Natural killer cell (primary cell): ENCODE measurements at regions not wholly inside any gene's neighbourhood (a gene's known extent, or its start where the extent isn't known, plus 50 kb on each side); places are given as distances from the start of the nearest gene placed in this dataset.

Experiments
- ATAC-seq, 3 donors: fragments of 150-1000 bp in 2 of 3; fragments of 200-7000 bp in 1 of 3; cut with Tn5 transposase; 1 replicate in 1 of 3; 2 replicates in 2 of 3; pipeline ENCODE4 v1.10.0; 2021; ENCODE audit warnings: mild to moderate bottlenecking in 2 of 3, moderate library complexity in 2 of 3
- DNase-seq, 2 donors: peaks; one replicate each; pipeline versions ENCODE4 v3.0.0 to v3.0.0-alpha.2; 2013 to 2021; ENCODE audit warnings: mixed read lengths in 1 of 2
- H3K27ac ChIP-seq: one replicate; pipeline ENCODE4 v1.5.1; 2013; ENCODE audit warnings: mild to moderate bottlenecking, low read length
- H3K27me3 ChIP-seq: one replicate; pipeline ENCODE4 v1.6.1; 2013; ENCODE audit warnings: low read length; ENCODE audit not compliant: control insufficient read depth, insufficient read depth
- H3K36me3 ChIP-seq: one replicate; pipeline ENCODE4 v1.6.1; 2013; ENCODE audit warnings: low read length; ENCODE audit not compliant: control insufficient read depth, insufficient read depth
- H3K4me1 ChIP-seq: one replicate; pipeline ENCODE4 v1.6.1; 2013; ENCODE audit warnings: low read length; ENCODE audit not compliant: control insufficient read depth, insufficient read depth
- H3K4me3 ChIP-seq: one replicate; pipeline ENCODE4 v1.5.1; 2013; ENCODE audit warnings: low read length
- H3K9me3 ChIP-seq: one replicate; pipeline ENCODE4 v1.6.1; 2013; ENCODE audit warnings: low read length; ENCODE audit not compliant: control insufficient read depth, insufficient read depth
- H3K27ac Mint-ChIP-seq, 2 donors: one replicate each; pipeline ENCODE4 v1.8.0; 2022; ENCODE audit warnings: mild to moderate bottlenecking in 2 of 2, mixed read lengths in 2 of 2, moderate library complexity in 1 of 2
- H3K27me3 Mint-ChIP-seq, 2 donors: one replicate each; pipeline ENCODE4 v1.8.0; 2022; ENCODE audit warnings: low read depth in 2 of 2, mixed read lengths in 2 of 2
- H3K36me3 Mint-ChIP-seq: one replicate; pipeline ENCODE4 v1.8.0; 2022; ENCODE audit warnings: mixed read lengths
- H3K4me1 Mint-ChIP-seq, 2 donors: one replicate each; pipeline ENCODE4 v1.8.0; 2022; ENCODE audit warnings: mixed read lengths in 2 of 2
- H3K4me3 Mint-ChIP-seq: one replicate; pipeline ENCODE4 v1.8.0; 2022; ENCODE audit warnings: mild to moderate bottlenecking, moderate library complexity, mixed read lengths
- H3K9me3 Mint-ChIP-seq, 2 donors: one replicate each; pipeline ENCODE4 v1.8.0; 2022; ENCODE audit warnings: mixed read lengths in 2 of 2
- CTCF ChIP-seq: fragments of 200-600 bp; IDR thresholded peaks from one replicate; pipeline ENCODE4 v1.8.0; 2022; ENCODE audit warnings: antibody characterized with exemption
- WGBS: methylation state at CpG from one replicate; pipeline ENCODE4 v1.1.7; 2013; ENCODE audit warnings: missing lambda C conversion rate; ENCODE audit not compliant: insufficient coverage; 5-methylcytosine and 5-hydroxymethylcytosine counted together
- intact Hi-C: fragments of 100-400 bp; cut with micrococcal nuclease; formaldehyde crosslinking; loops from one replicate; pipeline ENCODE4 v1.14.2; 2022

- H3K4me3 Mint-ChIP-seq: no peak overlapping the region
- H3K4me1 ChIP-seq: no peaks in the 10 kb centered on the region
- H3K27ac Mint-ChIP-seq: no peak overlapping the region
- DNase-seq (no peak), ATAC-seq (no peak)
- peaks cover 11% of the 10 kb centered on the region for H3K9me3 ChIP-seq
- TF ChIP-seq CTCF: no peak
- no peaks in the 10 kb centered on the region for H3K27me3 ChIP-seq
- peaks cover 10% of the 10 kb centered on the region for H3K36me3 Mint-ChIP-seq
- H3K4me3 ChIP-seq: no peak overlapping the region
- no peaks in the 10 kb centered on the region for H3K36me3 ChIP-seq
- H3K4me1 Mint-ChIP-seq: no peaks in the 10 kb centered on the region
- 94% methylated on average over 1 of the region's 1 CpG for WGBS
- no peaks in the 10 kb centered on the region for H3K27me3 Mint-ChIP-seq
- H3K27ac ChIP-seq: no peak overlapping the region
- H3K9me3 Mint-ChIP-seq: peaks cover 0 to 4% of the 10 kb centered on the region in 2 donors
- intact Hi-C loops: no loop called here
Observed at GRCh38 chr1:177891809-177892208, 78.0 kb downstream of the SEC16B start.

GRCh38 chr1:177890479-177890878 lies 79.4 kb downstream of the SEC16B start:
- H3K36me3 ChIP-seq: no peaks in the 10 kb centered on the region
- WGBS: 100% methylated on average over 1 of the region's 1 CpG
- peaks cover 11% of the 10 kb centered on the region for H3K9me3 ChIP-seq
- H3K4me3 ChIP-seq: no peak overlapping the region
- no peaks in the 10 kb centered on the region for H3K27me3 Mint-ChIP-seq
- TF ChIP-seq CTCF: no peak
- no peaks in the 10 kb centered on the region for H3K27me3 ChIP-seq
- H3K27ac ChIP-seq: no peak overlapping the region
- H3K4me1 Mint-ChIP-seq: no peaks in the 10 kb centered on the region
- ATAC-seq (no peak), DNase-seq (no peak)
- H3K36me3 Mint-ChIP-seq: peaks cover 10% of the 10 kb centered on the region
- H3K4me3 Mint-ChIP-seq: no peak overlapping the region
- no peak overlapping the region for H3K27ac Mint-ChIP-seq
- intact Hi-C loops: no loop called here
- no peaks in the 10 kb centered on the region for H3K4me1 ChIP-seq
- peaks cover 4 to 5% of the 10 kb centered on the region in 2 donors for H3K9me3 Mint-ChIP-seq

DNA sequence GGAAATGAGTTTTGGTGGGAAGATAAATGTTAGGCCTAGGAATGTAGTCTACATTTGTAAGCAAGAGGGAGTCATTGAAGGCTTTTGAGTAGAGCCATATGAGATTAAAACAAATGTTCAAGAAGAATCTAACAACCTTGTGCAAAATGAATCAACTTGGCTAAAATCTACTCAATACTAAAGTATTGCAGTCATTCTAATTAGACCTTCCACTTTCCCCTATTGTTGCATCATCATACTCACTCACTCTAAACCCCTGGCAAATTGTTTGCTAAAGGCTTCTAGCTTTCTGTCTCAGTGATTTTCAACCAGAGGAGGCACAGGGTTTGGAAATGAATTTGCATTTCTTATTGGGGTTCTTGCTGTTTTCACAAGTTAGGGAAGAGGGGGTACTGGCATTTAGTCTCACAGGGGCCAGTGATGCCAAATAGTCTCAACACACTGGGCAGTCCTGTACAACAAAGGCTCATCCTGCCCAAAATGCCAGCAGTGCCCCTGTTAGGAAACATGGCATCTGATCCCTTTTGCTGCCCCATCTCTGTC lies 85.3 kb downstream of the SEC16B start:
- H3K27me3 Mint-ChIP-seq: no peaks in the 10 kb centered on the region
- H3K36me3 ChIP-seq: no peaks in the 10 kb centered on the region
- no peak for DNase-seq
- peaks cover 6 to 15% of the 10 kb centered on the region in 2 donors for H3K9me3 Mint-ChIP-seq
- no peak overlapping the region for H3K4me3 Mint-ChIP-seq
- no peaks in the 10 kb centered on the region for H3K36me3 Mint-ChIP-seq
- H3K9me3 ChIP-seq: peaks cover 2% of the 10 kb centered on the region
- H3K27ac Mint-ChIP-seq: no peak overlapping the region
- TF ChIP-seq CTCF: no peak
- no peaks in the 10 kb centered on the region for H3K4me1 Mint-ChIP-seq
- no peak overlapping the region for H3K27ac ChIP-seq
- no peaks in the 10 kb centered on the region for H3K4me1 ChIP-seq
- no peak for ATAC-seq
- intact Hi-C loops: no loop called here
- no peaks in the 10 kb centered on the region for H3K27me3 ChIP-seq
- no peak overlapping the region for H3K4me3 ChIP-seq

DNA sequence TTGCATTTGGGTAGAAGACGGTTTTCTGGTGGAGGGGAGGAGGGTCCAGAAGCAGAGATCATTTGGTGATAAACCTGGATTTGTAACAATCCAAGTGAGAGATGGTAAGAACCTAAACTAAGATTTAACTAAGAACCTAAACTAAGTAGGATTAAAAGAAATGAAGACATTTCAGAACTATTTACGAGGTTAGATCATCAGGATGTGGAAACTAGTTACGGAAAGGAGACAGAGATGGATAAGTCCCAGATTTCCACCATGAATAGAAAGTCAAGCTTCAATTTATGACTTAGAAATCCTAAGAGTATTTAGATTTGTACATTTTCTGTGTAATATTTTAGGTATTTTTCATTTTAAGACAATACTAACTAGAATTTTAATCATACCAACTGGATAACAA lies 86.3 kb downstream of the SEC16B start:
- no peaks in the 10 kb centered on the region for H3K27me3 ChIP-seq
- Mint-ChIP-seq H3K4me3 (no peak overlapping the region), H3K36me3 (peaks cover 6% of the 10 kb centered on the region), H3K27me3 (no peaks in the 10 kb centered on the region), H3K4me1 (no peaks in the 10 kb centered on the region), H3K9me3 (peaks cover 10 to 15% of the 10 kb centered on the region in 2 donors), H3K27ac (no peak overlapping the region)
- no peak overlapping the region for H3K4me3 ChIP-seq
- H3K36me3 ChIP-seq: no peaks in the 10 kb centered on the region
- no peak for DNase-seq
- peaks cover 2% of the 10 kb centered on the region for H3K9me3 ChIP-seq
- TF ChIP-seq CTCF: no peak
- H3K4me1 ChIP-seq: no peaks in the 10 kb centered on the region
- no peak for ATAC-seq
- H3K27ac ChIP-seq: no peak overlapping the region
- intact Hi-C loops: no loop called here
- 80% methylated on average over 2 of the region's 3 CpGs for WGBS
